LNCAP (cell line): ENCODE measurements at regions not wholly inside any gene's neighbourhood (a gene's known extent, or its start where the extent isn't known, plus 50 kb on each side); places are given as distances from the start of the nearest gene placed in this dataset.

Experiments
- CTCF ChIP-seq: fragments of 450-650 bp; IDR thresholded peaks from 2 replicates; pipeline ENCODE4 v1.5.1; 2017; ENCODE audit warnings: mild to moderate bottlenecking

- no peak for TF ChIP-seq CTCF
Measured at GRCh38 chr21:24824209-24824608, 783.1 kb downstream of the MRPL39 start.

- no peak for TF ChIP-seq CTCF
Measured at GRCh38 chr21:24823247-24823646, 784.0 kb downstream of the MRPL39 start.

GRCh38 chr21:24785033-24785432 lies 822.2 kb downstream of the MRPL39 start:
- no peak for TF ChIP-seq CTCF

GRCh38 chr21:24781146-24781545 lies 826.1 kb downstream of the MRPL39 start:
- no peak for TF ChIP-seq CTCF

- no peak for TF ChIP-seq CTCF
Measured at GRCh38 chr21:24759348-24760075, 847.8 kb downstream of the MRPL39 start.

GRCh38 chr21:24738063-24738462 lies 869.2 kb downstream of the MRPL39 start:
- no peak for TF ChIP-seq CTCF

- TF ChIP-seq CTCF: no peak
Measured at GRCh38 chr21:24737296-24737850, 869.9 kb downstream of the MRPL39 start.
